ENCODE measurements at regions not wholly inside any gene's neighbourhood (a gene's known extent, or its start where the extent isn't known, plus 50 kb on each side); places are given as distances from the start of the nearest gene placed in this dataset.

- TF ChIP-seq, protein P1, sequence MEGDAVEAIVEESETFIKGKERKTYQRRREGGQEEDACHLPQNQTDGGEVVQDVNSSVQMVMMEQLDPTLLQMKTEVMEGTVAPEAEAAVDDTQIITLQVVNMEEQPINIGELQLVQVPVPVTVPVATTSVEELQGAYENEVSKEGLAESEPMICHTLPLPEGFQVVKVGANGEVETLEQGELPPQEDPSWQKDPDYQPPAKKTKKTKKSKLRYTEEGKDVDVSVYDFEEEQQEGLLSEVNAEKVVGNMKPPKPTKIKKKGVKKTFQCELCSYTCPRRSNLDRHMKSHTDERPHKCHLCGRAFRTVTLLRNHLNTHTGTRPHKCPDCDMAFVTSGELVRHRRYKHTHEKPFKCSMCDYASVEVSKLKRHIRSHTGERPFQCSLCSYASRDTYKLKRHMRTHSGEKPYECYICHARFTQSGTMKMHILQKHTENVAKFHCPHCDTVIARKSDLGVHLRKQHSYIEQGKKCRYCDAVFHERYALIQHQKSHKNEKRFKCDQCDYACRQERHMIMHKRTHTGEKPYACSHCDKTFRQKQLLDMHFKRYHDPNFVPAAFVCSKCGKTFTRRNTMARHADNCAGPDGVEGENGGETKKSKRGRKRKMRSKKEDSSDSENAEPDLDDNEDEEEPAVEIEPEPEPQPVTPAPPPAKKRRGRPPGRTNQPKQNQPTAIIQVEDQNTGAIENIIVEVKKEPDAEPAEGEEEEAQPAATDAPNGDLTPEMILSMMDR (conservative IDR thresholded peaks at IDR 0.05; ENCODE audit: low read depth, low read length), result no peak
- no peak for DNase-seq (ENCODE audit: low read depth)
- no peak overlapping the region for H3K4me3 ChIP-seq (ENCODE audit: low read length)
Observed at GRCh38 chr7:132072873-132073272, 503.4 kb downstream of the PLXNA4 start.

- TF ChIP-seq, protein P1 (conservative IDR thresholded peaks at IDR 0.05; ENCODE audit: low read depth, low read length), result no peak
- no peak overlapping the region for H3K4me3 ChIP-seq (ENCODE audit: low read length)
- no peak for DNase-seq (ENCODE audit: low read depth)
Observed at GRCh38 chr7:132072165-132072564, 504.1 kb downstream of the PLXNA4 start.

- DNase-seq (ENCODE audit: low read depth), result no peak
- TF ChIP-seq, protein P1 (conservative IDR thresholded peaks at IDR 0.05; ENCODE audit: low read depth, low read length), result no peak
- H3K4me3 ChIP-seq (ENCODE audit: low read length), result no peak overlapping the region
Observed at GRCh38 chr7:132069306-132069705, 507.0 kb downstream of the PLXNA4 start.

DNA sequence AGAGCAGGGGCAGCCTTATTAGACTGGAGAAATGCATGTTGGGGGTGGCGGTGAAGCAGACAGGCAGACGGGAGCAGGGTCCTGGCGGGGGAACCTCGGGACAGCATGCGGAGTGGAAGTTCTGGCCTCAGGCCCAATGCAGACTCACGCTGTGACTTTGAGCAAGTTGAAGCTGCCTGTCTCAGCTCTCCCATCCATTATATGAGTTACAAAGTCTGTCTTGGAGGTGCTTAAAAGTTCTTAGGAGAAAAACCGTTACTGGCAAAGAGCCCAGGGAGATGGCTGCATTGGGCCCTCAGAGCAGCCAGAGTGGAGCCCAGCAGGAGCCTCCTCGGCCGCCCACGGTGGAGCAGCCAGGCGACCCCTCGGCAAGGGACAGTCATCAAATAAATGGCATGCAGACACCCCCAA is 509.5 kb downstream of the PLXNA4 start:
- peak; percentile 69 for DNase-seq (ENCODE audit: low read depth)
- TF ChIP-seq, protein P1 (conservative IDR thresholded peaks at IDR 0.05; ENCODE audit: low read depth, low read length), result no peak
- H3K4me3 ChIP-seq (ENCODE audit: low read length), result no peak overlapping the region

- DNase-seq (ENCODE audit: low read depth), result no peak
- TF ChIP-seq, protein P1 (conservative IDR thresholded peaks at IDR 0.05; ENCODE audit: low read depth, low read length), result no peak
- H3K4me3 ChIP-seq (ENCODE audit: low read length), result no peak overlapping the region
Observed at GRCh38 chr7:132065989-132066603, 509.7 kb upstream of the PODXL start.

DNA sequence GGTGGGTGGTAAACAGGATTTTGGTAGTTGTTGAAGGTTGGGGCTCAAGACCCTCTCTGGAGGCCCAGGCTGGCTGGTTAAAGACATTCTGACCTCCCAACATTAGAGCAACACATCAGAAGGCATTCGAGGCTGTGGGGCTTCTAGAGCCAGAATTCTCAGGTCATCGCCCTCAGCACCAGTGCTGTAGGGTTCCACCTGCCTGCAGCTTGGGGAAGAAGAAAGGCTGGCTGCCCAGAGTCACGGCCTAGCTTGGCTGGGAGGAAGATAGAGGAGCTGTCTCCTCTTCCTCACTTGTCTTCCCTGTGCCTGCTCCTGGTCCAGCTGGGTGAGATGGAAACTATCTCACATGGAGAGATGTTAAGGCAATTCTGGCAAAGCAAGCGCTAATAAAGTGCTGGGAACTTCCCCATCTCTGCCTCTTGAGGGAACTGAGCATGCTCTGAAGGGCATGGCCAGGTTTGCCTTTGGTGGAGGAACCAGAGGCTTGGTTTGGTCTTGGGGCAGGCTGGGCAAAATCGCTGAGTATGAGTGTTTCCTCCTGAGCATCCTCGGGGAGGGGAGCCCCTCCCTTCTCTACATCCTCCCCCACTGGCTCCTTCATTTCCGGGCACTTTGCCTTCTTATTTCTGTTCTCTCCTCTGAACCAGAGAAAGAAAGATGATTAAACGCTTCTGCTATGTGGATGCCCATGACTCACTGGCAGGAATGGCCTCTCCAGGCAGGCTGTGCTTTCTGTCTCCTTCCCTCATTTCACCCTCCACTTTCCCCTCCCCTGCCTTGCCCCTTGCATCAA is 509.0 kb upstream of the PODXL start:
- TF ChIP-seq, protein P1 (conservative IDR thresholded peaks at IDR 0.05; ENCODE audit: low read depth, low read length), result no peak
- DNase-seq (ENCODE audit: low read depth), result peak; percentile 90
- H3K4me3 ChIP-seq (ENCODE audit: low read length), result no peak overlapping the region

- DNase-seq (ENCODE audit: low read depth), result no peak
- TF ChIP-seq, protein P1 (conservative IDR thresholded peaks at IDR 0.05; ENCODE audit: low read depth, low read length), result no peak
- H3K4me3 ChIP-seq (ENCODE audit: low read length), result no peak overlapping the region
Observed at GRCh38 chr7:132063800-132064199, 507.4 kb upstream of the PODXL start.

Measured in retinal pigment epithelial cell (primary cell).